Posterior cingulate gyrus (tissue), 11 donors: ENCODE measurements at regions not wholly inside any gene's neighbourhood (a gene's known extent, or its start where the extent isn't known, plus 50 kb on each side); places are given as distances from the start of the nearest gene placed in this dataset.
A peak's percentile ranks its signal among the peaks of the same experiment; 100 is the strongest.
"Not testable (repeated sequence)": the region's sequence is repeated elsewhere in the genome, so short reads cannot be mapped to it uniquely, and the experiment has no call there.

Source experiments
- DNase-seq, 10 donors: peaks; one replicate each; pipeline versions ENCODE4 v3.0.0 to v3.0.0-alpha.2; 2020 to 2021; ENCODE audit warnings: mixed read lengths in 3 of 10
- intact Hi-C: fragments of 100-400 bp; cut with DNase I; formaldehyde crosslinking; loops from one replicate; pipeline ENCODE4 v1.15.1; 2023

DNA sequence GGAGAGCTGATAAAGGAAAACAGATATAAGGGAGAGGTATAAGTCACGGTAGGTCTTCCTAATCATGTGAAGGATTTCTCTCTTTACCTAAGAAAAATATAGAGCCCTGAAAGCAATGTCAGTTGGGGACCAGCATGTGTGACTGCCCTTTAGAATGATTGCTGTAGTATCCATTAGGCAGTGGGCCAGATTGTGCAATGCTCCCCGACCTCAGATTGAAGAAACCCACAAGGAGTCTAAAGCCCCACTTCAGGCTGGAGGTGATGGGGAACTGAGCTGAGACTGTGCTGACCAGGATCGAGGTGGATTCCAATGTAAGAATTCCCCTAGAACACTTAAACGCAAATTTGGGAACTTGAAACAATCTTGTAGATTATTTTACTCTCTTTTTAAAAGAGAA, 614.4 kb downstream of the LIG4 start:
- DNase-seq, result no peak
- intact Hi-C loops, result no loop called here

- DNase-seq, intact Hi-C loops: not testable (repeated sequence)
These were observed 619.0 kb downstream of the LIG4 start for GRCh38 chr13:107596306-107596705.

- no peak for DNase-seq
- intact Hi-C loops, result no loop called here
These were observed 624.8 kb downstream of the LIG4 start for GRCh38 chr13:107590556-107590955.

DNA sequence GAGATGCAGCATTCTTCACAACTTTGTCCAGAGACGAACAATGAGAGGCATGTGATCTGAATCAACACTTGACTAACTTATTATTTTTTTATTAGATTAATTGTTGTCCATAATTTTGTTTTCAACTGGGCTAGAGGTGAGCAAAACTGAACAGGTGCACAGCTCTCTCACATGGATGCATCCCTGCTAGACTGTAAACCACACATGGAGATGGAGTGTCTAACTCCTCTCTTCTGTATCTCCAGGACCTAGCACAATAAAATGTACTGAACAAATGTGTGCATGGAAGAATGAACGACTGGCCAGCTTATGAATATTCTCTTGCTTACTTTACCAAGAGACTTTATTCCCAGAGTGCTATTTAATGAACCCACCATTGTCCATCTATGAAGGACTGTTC, 627.7 kb downstream of the LIG4 start:
- no peak for DNase-seq
- intact Hi-C loops, result no loop called here

GRCh38 chr13:107586216-107586615, 629.1 kb downstream of the LIG4 start:
- intact Hi-C loops, result no loop called here
- no peak for DNase-seq

DNA sequence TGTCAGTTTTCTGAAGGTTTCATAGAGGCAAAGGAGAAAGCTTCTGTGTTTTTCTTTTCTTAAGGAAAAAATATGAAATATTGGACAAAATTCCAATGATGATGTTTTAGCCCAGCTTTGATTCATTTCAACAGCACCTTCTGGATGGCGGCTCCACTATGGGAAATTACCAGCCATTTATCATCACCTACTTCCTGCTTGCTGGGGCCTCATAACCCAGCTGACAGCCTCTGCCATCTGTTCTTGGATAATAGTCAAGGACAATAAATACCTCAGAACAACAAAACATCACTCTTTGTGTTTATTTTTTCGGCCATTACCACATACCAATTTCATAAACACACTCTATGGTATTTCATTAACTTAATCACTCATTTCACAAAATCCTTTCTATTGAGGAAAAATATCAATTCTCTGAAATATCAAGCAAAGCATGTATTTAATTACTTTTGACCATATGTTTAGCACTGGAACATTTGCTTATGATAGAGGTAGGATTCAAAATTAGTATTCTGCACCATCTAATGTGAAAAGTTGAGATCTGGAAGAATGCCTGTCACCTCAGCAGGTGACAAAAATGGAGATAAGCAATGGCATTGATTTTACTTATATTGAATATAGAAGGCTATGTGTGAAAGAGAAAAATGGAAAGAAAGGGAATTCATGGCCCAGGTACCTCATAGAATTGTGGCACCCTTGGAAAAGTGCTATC, 629.7 kb downstream of the LIG4 start:
- DNase-seq, result no peak
- intact Hi-C loops, result no loop called here

DNA sequence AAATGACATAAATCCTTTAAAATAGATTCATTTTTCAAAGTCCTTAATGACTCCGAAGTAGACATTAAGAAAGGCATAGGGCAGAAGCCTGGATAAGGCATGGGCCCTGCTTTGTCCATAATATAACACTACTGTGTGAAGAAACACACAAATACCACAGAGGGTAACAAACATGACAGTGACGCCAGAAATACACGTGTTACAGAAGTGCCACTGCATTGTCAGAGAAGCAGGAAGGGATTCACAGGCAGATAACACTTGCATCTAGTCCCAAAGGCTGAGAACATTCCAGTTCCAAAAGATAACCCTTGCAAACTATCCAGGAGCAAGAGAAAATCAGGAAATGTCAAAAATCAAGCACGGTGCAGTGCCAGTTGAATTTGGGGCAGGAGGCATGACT, 633.2 kb downstream of the LIG4 start:
- no peak for DNase-seq
- intact Hi-C loops, result no loop called here

DNA sequence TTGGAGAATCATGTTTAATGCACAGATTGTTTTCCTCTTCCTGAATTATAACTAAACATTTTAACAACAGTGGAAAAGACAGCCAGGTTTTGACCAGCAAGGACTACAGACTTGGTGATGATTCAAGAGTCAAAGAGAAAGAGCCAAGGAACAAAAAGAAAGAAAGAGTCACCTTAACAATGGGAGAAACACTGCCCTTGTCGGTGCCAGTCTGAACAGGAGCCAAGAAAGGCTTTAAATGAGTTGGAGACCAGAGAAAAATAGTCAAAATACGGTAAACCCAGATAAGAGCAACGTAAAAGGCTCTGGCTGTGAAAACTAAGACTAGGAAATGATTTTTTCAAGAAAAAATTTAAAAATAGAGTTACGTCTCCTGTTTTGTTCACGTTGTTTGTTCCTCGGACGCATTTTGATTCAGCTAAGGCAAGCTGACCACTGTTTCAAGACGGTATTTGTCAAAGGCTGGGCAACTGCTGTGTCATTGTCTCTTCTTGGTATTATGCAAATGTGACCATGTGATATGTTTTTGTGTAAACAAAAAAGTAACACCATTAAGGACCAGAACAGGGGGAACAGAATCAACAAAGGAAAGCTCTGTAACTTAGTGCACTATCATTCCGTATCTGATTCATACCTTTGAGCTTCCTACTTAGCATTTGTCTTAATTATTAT, 634.5 kb downstream of the LIG4 start:
- intact Hi-C loops, result no loop called here
- no peak for DNase-seq

DNA sequence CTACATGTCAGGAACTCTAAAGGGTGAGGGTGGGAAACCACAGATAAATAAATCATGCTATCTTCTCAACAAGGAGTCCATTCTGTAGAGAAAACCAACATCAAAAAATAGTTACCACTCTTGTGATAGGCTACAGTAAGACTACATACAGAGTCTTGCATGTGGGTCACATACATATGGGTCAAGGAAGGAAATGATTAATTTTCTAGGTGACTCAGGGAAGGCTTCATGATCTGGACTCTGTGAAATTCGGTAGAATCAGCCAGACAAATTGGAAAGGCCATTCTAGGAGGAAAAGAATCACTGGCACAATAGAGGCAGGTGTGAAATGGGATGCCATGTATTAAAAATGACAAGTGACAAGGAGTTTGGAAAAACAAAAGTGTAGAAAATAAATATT, 638.9 kb downstream of the LIG4 start:
- intact Hi-C loops, result no loop called here

GRCh38 chr13:107574517-107575210, 640.7 kb downstream of the LIG4 start:
- intact Hi-C loops, result no loop called here
- DNase-seq, result no peak

More for the DNA sequence above, 638.9 kb downstream of the LIG4 start:
- DNase-seq, result no peak

DNA sequence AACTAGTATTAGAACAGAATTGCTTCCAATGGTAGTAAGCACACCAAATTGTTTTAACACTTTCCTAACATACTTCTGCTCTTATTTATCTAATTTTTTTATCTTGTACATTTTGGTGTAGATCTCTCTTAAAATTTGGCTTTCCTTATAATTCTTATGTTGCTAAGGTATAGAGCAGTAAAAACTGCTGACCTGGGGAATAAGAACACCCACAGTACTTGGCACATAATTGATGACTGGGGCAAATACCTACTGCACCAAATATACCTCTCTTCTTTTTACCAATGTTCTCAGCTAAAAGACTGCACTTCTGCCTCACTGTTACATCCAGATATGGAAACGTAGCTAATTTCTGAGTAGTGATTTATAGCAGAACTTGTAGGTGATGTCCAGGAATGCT, 642.2 kb downstream of the LIG4 start:
- no peak for DNase-seq
- intact Hi-C loops, result no loop called here

- no peak for DNase-seq
- intact Hi-C loops, result no loop called here
These were observed 643.2 kb downstream of the LIG4 start for GRCh38 chr13:107572156-107572555.

- intact Hi-C loops, result no loop called here
- no peak for DNase-seq
These were observed 647.2 kb downstream of the LIG4 start for GRCh38 chr13:107568181-107568580.

- DNase-seq, result no peak
- intact Hi-C loops, result no loop called here
These were observed 652.0 kb downstream of the LIG4 start for GRCh38 chr13:107563099-107563925.

GRCh38 chr13:107562203-107562602, 653.1 kb downstream of the LIG4 start:
- DNase-seq, result peak in 1 of 10 donors; percentile 68
- intact Hi-C loops, result no loop called here

DNA sequence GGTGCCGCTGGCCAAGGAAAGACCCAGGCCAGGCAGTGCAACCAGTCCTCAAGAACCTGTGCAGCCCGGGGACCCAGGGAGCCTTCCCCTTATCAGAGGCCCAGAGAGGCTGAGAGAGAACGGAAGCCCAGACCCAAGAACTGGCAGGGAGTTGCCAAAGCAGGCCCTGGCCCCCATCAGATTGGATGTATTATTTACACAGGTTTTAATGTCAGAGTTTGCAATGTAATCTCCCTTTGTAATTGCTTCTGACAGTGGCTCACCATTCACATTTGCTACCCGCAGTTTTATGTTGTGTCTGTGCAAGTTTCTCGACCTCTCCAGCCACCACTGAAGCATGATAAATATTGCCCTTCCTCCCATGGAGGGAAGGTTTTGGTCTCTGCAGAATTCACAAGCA, 660.9 kb downstream of the LIG4 start:
- DNase-seq, result no peak
- intact Hi-C loops, result no loop called here

DNA sequence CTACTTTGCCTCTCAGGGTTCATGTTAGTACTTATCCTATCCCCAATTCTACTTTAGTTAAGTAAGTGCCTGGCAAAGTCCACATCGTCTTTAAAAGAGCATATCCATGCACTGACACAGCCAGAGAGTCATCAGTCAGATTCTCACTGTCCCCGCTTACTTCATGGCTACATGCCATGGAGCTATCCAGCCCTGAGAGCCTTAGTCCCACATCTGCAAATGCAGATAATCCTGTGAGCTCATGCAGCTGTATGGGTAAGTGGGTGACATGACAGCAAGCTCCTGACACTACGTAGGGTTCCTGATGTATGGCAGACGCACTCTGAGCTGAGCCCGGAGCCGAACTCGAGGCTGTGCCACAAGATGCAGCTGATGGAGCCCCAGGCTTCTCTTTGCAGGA, 661.5 kb downstream of the LIG4 start:
- intact Hi-C loops, result no loop called here
- DNase-seq, result no peak

- no peak for DNase-seq
- intact Hi-C loops, result no loop called here
These were observed 663.8 kb downstream of the LIG4 start for GRCh38 chr13:107551521-107551920.

GRCh38 chr13:107548338-107548737, 667.0 kb downstream of the LIG4 start:
- intact Hi-C loops, result no loop called here

GRCh38 chr13:107545946-107546502, 669.3 kb downstream of the LIG4 start:
- DNase-seq, result no peak
- intact Hi-C loops, result no loop called here

More at GRCh38 chr13:107548338-107548737, 667.0 kb downstream of the LIG4 start:
- DNase-seq, result no peak

DNA sequence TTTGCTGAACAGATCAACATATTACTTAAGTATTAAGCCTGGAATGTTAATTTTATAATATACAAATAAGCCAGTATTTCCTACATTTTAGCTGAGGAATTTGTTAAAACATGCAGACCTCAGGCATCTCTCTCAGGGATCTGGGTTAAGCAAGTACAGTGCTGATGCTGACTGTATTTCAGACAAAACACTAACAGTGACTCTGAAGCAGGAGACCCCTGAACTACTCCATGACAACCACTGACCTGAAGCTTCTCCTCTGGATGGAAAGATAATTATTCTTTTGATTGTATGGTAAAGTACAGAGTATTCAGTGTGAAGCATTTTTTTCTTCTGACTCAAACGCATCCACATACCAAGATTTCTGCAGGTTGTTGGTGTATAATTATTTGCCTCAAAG, 680.8 kb downstream of the LIG4 start:
- intact Hi-C loops, result no loop called here
- no peak for DNase-seq
